SK-N-SH treated with all-trans-retinoic acid at 6 μM for 48 hours (cell line): ENCODE measurements at regions not wholly inside any gene's neighbourhood (a gene's known extent, or its start where the extent isn't known, plus 50 kb on each side); places are given as distances from the start of the nearest gene placed in this dataset.

ENCODE experiments used
- PATZ1 ChIP-seq: fragments of 250-450 bp; sonication (Bioruptor Pico); IDR thresholded peaks from 2 replicates; pipeline ENCODE4 v1.8.0; 2020; ENCODE audit warnings: mild to moderate bottlenecking, moderate library complexity, borderline replicate concordance
- POU6F1 ChIP-seq: fragments of 250-450 bp; sonication (Bioruptor Pico); IDR thresholded peaks from 2 replicates; pipeline ENCODE4 v1.8.0; 2021; ENCODE audit warnings: low read depth, mild to moderate bottlenecking, moderate library complexity, borderline replicate concordance
- RARB ChIP-seq: fragments of 250-450 bp; sonication (Bioruptor Pico); IDR thresholded peaks from 2 replicates; pipeline ENCODE4 v1.8.0; 2021; ENCODE audit warnings: mild to moderate bottlenecking, moderate library complexity
- ZFP3 ChIP-seq: fragments of 250-450 bp; sonication (Bioruptor Pico); IDR thresholded peaks from 2 replicates; pipeline ENCODE4 v1.5.0; 2020; ENCODE audit warnings: mild to moderate bottlenecking, moderate library complexity

GRCh38 chr14:83120187-83120586, 1586.5 kb upstream of the SEL1L start:
- TF ChIP-seq POU6F1 (CRISPR knock-in tag) (no peak), PATZ1 (CRISPR knock-in tag) (no peak), RARB (CRISPR knock-in tag) (no peak), ZFP3 (CRISPR knock-in tag) (no peak)
